Limb (tissue), 2 donors: ENCODE measurements at regions not wholly inside any gene's neighbourhood (a gene's known extent, or its start where the extent isn't known, plus 50 kb on each side); places are given as distances from the start of the nearest gene placed in this dataset.
"Not testable (repeated sequence)": the region's sequence is repeated elsewhere in the genome, so short reads cannot be mapped to it uniquely, and the experiment has no call there.

Experiments used
- DNase-seq, 2 donors: peaks; one replicate each; pipeline ENCODE4 v3.0.0-alpha.2; 2016; ENCODE audit errors: extremely low spot score in 2 of 2

- DNase-seq = not testable (repeated sequence)
These were observed 60.2 kb upstream of the PRSS3 start for GRCh38 chr9:33734941-33735835.

- DNase-seq = no peak
These were observed 57.4 kb upstream of the PRSS3 start for GRCh38 chr9:33737811-33738606.

GRCh38 chr9:33739398-33739797 lies 56.0 kb upstream of the PRSS3 start:
- no peak for DNase-seq

GRCh38 chr9:33740075-33740474 lies 55.3 kb upstream of the PRSS3 start:
- no peak for DNase-seq

GRCh38 chr9:33740958-33741357 lies 54.4 kb upstream of the PRSS3 start:
- DNase-seq = not testable (repeated sequence)

GRCh38 chr9:33742051-33742450 lies 53.3 kb upstream of the PRSS3 start:
- no peak for DNase-seq

- DNase-seq = no peak
These were observed 52.8 kb upstream of the PRSS3 start for GRCh38 chr9:33742519-33742918.
